Keratinocyte (primary cell): ENCODE measurements at regions not wholly inside any gene's neighbourhood (a gene's known extent, or its start where the extent isn't known, plus 50 kb on each side); places are given as distances from the start of the nearest gene placed in this dataset.

Experiments used
- DNase-seq: peaks from one replicate; pipeline ENCODE4 v3.0.0-alpha.2; 2011; ENCODE audit warnings: low read depth, missing footprints, low spot score
- FAIRE-seq: peaks from 2 replicates; lab custom pipeline; 2011; peaks lifted over from hg19 to GRCh38; lab: Jason Lieb, UNC
- H2AFZ ChIP-seq: 2 replicates; pipeline ENCODE4 v1.6.0; 2012; ENCODE audit warnings: low read length, control low read depth, inconsistent platforms; ENCODE audit not compliant: control insufficient read depth
- H3K27ac ChIP-seq: 2 replicates; pipeline ENCODE4 v1.5.1; 2011; ENCODE audit warnings: low read length; ENCODE audit not compliant: control insufficient read depth, insufficient read depth
- H3K27me3 ChIP-seq: 3 replicates; pipeline ENCODE4 v1.6.0; 2011; ENCODE audit warnings: low read length; ENCODE audit not compliant: control insufficient read depth, insufficient read depth; ENCODE audit errors: extremely low read depth
- H3K36me3 ChIP-seq, 2 experiments: 2 replicates in 1 of 2; 3 replicates in 1 of 2; pipeline ENCODE4 v1.5.1; 2011; ENCODE audit warnings: low read length in 2 of 2, mild to moderate bottlenecking in 1 of 2; ENCODE audit not compliant: control insufficient read depth in 2 of 2, insufficient read depth in 2 of 2; ENCODE audit errors: extremely low read depth in 1 of 2
- H3K4me1 ChIP-seq: 3 replicates; pipeline ENCODE4 v1.5.1; 2011; ENCODE audit warnings: low read length; ENCODE audit not compliant: control insufficient read depth, insufficient read depth; ENCODE audit errors: extremely low read depth
- H3K4me2 ChIP-seq: 3 replicates; pipeline ENCODE4 v1.6.0; 2011; ENCODE audit warnings: low read depth, low read length; ENCODE audit not compliant: control insufficient read depth, insufficient read depth; ENCODE audit errors: extremely low read depth
- H3K4me3 ChIP-seq, 3 experiments: fragments of 200-600 bp in 1 of 3; sonication (generic) in 1 of 3; 2 replicates in 2 of 3; 3 replicates in 1 of 3; pipeline ENCODE4 v1.5.1; 2011 to 2016; ENCODE audit warnings: low read length in 3 of 3, mild to moderate bottlenecking in 3 of 3, control low read depth in 2 of 3, inconsistent platforms in 1 of 3, low read depth in 1 of 3, mixed read lengths in 1 of 3, mixed run types in 1 of 3, moderate library complexity in 1 of 3; ENCODE audit not compliant: control insufficient read depth in 2 of 3, insufficient read depth in 2 of 3; ENCODE audit errors: extremely low read depth in 1 of 3
- H3K79me2 ChIP-seq: 2 replicates; pipeline ENCODE4 v1.6.0; 2012; ENCODE audit warnings: low read length; ENCODE audit not compliant: control insufficient read depth, insufficient read depth
- H3K9ac ChIP-seq: 3 replicates; pipeline ENCODE4 v1.6.0; 2011; ENCODE audit warnings: low read length; ENCODE audit not compliant: control insufficient read depth, insufficient read depth; ENCODE audit errors: extremely low read depth
- H3K9me1 ChIP-seq: 3 replicates; pipeline ENCODE4 v1.6.0; 2011; ENCODE audit warnings: low read length; ENCODE audit not compliant: control insufficient read depth, insufficient read depth; ENCODE audit errors: extremely low read depth
- H3K9me3 ChIP-seq: 2 replicates; pipeline ENCODE4 v1.5.1; 2012; ENCODE audit warnings: low read depth, low read length; ENCODE audit not compliant: control insufficient read depth
- H4K20me1 ChIP-seq: 3 replicates; pipeline ENCODE4 v1.6.0; 2011; ENCODE audit warnings: low read length; ENCODE audit not compliant: control insufficient read depth, insufficient read depth; ENCODE audit errors: extremely low read depth
- EZH2 ChIP-seq: IDR thresholded peaks from one replicate; pipeline ENCODE4 v1.6.1; 2012; ENCODE audit warnings: inconsistent platforms, mild to moderate bottlenecking, low read length, moderate library complexity
- dilution Hi-C: fragments of 300-500 bp; cut with MboI; formaldehyde crosslinking; loops from one replicate; pipeline ENCODE4 v1.7.0; 2020; ENCODE audit warnings: low sequenced_read_pairs; ENCODE audit not compliant: extremely low pct_ligation_motif_present
- TF ChIP-seq, protein P1 (sequence below), 3 experiments: IDR thresholded peaks in 1 of 3; conservative IDR thresholded peaks in 1 of 3; optimal IDR thresholded peaks in 1 of 3; 2 replicates in 2 of 3; 3 replicates in 1 of 3; pipeline versions ENCODE3 to v1.5.1; 2011; ENCODE audit warnings: low read length in 3 of 3, mild to moderate bottlenecking in 3 of 3, moderate library complexity in 2 of 3, control low read depth in 1 of 3, inconsistent platforms in 1 of 3; ENCODE audit not compliant: insufficient read depth in 2 of 3; ENCODE audit errors: extremely low read depth in 1 of 3

DNA sequence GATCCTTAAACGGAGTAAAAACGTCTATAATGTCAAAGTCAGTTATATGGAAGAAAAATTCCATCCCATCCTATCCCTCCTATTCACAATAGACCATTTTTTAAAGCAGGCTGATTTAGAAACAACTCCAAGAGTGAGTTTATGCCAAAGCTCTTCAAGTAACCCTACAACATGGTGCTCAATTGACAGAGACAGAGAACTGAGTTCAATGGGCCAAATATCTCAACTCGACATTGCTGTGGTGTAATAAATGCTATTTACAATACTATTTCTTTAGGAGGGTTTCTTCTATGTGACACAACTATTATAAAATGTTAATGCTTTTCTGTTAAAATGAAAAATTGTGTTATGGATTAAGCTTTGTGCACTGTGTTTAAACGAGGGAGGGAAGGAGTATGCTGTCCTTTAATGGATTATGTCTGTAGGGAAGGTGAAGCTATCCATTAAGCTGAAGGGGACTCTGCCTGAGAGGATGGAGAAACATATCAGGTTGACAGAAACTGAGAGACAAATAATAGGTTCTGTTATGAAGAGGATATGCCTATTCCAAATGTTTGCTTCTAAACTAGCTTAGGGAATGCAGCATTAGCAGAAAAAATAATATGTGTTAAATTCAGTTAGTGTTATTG lies 362.5 kb upstream of the CHRM3 start:
- H3K27ac ChIP-seq, result no peak overlapping the region
- no peak overlapping the region for H2AFZ ChIP-seq
- H3K4me3 ChIP-seq, result no peak overlapping the region
- no peak overlapping the region for H3K4me2 ChIP-seq
- H3K9me1 ChIP-seq, result no peaks in the 10 kb centered on the region
- no peaks in the 10 kb centered on the region for H3K9me3 ChIP-seq
- dilution Hi-C loops, result no loop called here
- FAIRE-seq (no peak), DNase-seq (no peak)
- H3K36me3 ChIP-seq, result no peaks in the 10 kb centered on the region
- no peak for TF ChIP-seq EZH2
- TF ChIP-seq, protein P1, sequence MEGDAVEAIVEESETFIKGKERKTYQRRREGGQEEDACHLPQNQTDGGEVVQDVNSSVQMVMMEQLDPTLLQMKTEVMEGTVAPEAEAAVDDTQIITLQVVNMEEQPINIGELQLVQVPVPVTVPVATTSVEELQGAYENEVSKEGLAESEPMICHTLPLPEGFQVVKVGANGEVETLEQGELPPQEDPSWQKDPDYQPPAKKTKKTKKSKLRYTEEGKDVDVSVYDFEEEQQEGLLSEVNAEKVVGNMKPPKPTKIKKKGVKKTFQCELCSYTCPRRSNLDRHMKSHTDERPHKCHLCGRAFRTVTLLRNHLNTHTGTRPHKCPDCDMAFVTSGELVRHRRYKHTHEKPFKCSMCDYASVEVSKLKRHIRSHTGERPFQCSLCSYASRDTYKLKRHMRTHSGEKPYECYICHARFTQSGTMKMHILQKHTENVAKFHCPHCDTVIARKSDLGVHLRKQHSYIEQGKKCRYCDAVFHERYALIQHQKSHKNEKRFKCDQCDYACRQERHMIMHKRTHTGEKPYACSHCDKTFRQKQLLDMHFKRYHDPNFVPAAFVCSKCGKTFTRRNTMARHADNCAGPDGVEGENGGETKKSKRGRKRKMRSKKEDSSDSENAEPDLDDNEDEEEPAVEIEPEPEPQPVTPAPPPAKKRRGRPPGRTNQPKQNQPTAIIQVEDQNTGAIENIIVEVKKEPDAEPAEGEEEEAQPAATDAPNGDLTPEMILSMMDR (optimal IDR thresholded peaks at IDR 0.05 in 1 of 3, IDR thresholded peaks at IDR 0.05 in 1 of 3, conservative IDR thresholded peaks at IDR 0.05 in 1 of 3; ENCODE audit: extremely low read depth in 1 of 3, insufficient read depth in 2 of 3, low read length in 3 of 3), result no peak
- no peaks in the 10 kb centered on the region for H4K20me1 ChIP-seq
- H3K9ac ChIP-seq, result no peak overlapping the region
- H3K4me1 ChIP-seq, result no peaks in the 10 kb centered on the region
- H3K27me3 ChIP-seq, result no peaks in the 10 kb centered on the region
- H3K79me2 ChIP-seq, result no peaks in the 10 kb centered on the region

- DNase-seq (no peak), FAIRE-seq (no peak)
- no peak overlapping the region for H3K4me3 ChIP-seq
- H4K20me1 ChIP-seq, result no peaks in the 10 kb centered on the region
- H2AFZ ChIP-seq, result no peak overlapping the region
- no peaks in the 10 kb centered on the region for H3K9me1 ChIP-seq
- no peak overlapping the region for H3K4me2 ChIP-seq
- no peaks in the 10 kb centered on the region for H3K4me1 ChIP-seq
- no peak overlapping the region for H3K9ac ChIP-seq
- TF ChIP-seq, protein P1 (optimal IDR thresholded peaks at IDR 0.05 in 1 of 3, IDR thresholded peaks at IDR 0.05 in 1 of 3, conservative IDR thresholded peaks at IDR 0.05 in 1 of 3; ENCODE audit: extremely low read depth in 1 of 3, insufficient read depth in 2 of 3, low read length in 3 of 3), result no peak
- TF ChIP-seq EZH2, result no peak
- H3K9me3 ChIP-seq, result no peaks in the 10 kb centered on the region
- no peaks in the 10 kb centered on the region for H3K79me2 ChIP-seq
- no peaks in the 10 kb centered on the region for H3K36me3 ChIP-seq
- H3K27me3 ChIP-seq, result no peaks in the 10 kb centered on the region
- no peak overlapping the region for H3K27ac ChIP-seq
- dilution Hi-C loops, result no loop called here
These were observed 370.0 kb upstream of the CHRM3 start for GRCh38 chr1:239016337-239016736.
